Psoas muscle (tissue), 7 donors: ENCODE measurements at regions not wholly inside any gene's neighbourhood (a gene's known extent, or its start where the extent isn't known, plus 50 kb on each side); places are given as distances from the start of the nearest gene placed in this dataset.

Experiments
- ATAC-seq, 4 donors: fragments of 200-7000 bp; cut with Tn5 transposase; one replicate each; pipeline ENCODE4 v1.9.1; 2020; ENCODE audit warnings: moderate library complexity in 3 of 4, mild to moderate bottlenecking in 2 of 4
- DNase-seq, 2 donors: peaks; one replicate each; pipeline ENCODE4 v3.0.0-alpha.2; 2020
- H3K27ac ChIP-seq: fragments of 200-600 bp; one replicate; pipeline ENCODE4 v1.8.0; 2022
- H3K27me3 ChIP-seq, 3 donors: fragments of 200-600 bp in 1 of 3; one replicate each; pipeline versions ENCODE4 v1.6.1 to v1.8.0; 2013 to 2022; ENCODE audit warnings: low read length in 2 of 3, mild to moderate bottlenecking in 2 of 3, moderate library complexity in 1 of 3; ENCODE audit not compliant: insufficient read depth in 3 of 3
- H3K36me3 ChIP-seq, 2 donors: fragments of 200-600 bp in 1 of 2; one replicate each; pipeline versions ENCODE4 v1.6.1 to v1.8.0; 2013 to 2022; ENCODE audit warnings: low read depth in 1 of 2, mild to moderate bottlenecking in 1 of 2, moderate library complexity in 1 of 2; ENCODE audit not compliant: insufficient read depth in 1 of 2
- H3K4me1 ChIP-seq: fragments of 200-600 bp; one replicate; pipeline ENCODE4 v1.8.0; 2022
- H3K4me3 ChIP-seq: fragments of 200-600 bp; one replicate; pipeline ENCODE4 v1.8.0; 2022; ENCODE audit warnings: mild to moderate bottlenecking
- H3K9me3 ChIP-seq: fragments of 200-600 bp; one replicate; pipeline ENCODE4 v1.8.0; 2022
- CTCF ChIP-seq: fragments of 200-600 bp; IDR thresholded peaks from one replicate; pipeline ENCODE4 v1.8.0; 2022; ENCODE audit warnings: antibody characterized with exemption
- WGBS, 3 donors: extraction: QIAGEN DNeasy Blood & Tissue Kit; methylation state at CpG; one replicate each; pipeline versions ENCODE4 v1.1.6 to v1.1.7; 2013; 5-methylcytosine and 5-hydroxymethylcytosine counted together
- intact Hi-C, 2 donors: fragments of 100-400 bp; cut with DNase I; formaldehyde crosslinking; loops; one replicate each; pipeline versions ENCODE4 v1.11.0 to v1.14.2; 2022
- donor health status: healthy with polysubstance abuse.
- donor health status: DM: no; HTN: no; CAD: no; lungs with moderate emphysema.
- donor health status: Bipolar disorder and iron deficiency.
- donor health status: healthy.
- donor health status: DM: yes; HTN: yes; CAD: no.
- donor health status: DM: no; HTN: no; CAD: no.
- donor health status: DM: yes; HTN: yes; CAD: no.

- Histone ChIP-seq H3K4me3 (no peak overlapping the region), H3K27me3 (no peaks in the 10 kb centered on the region), H3K27ac (no peak overlapping the region), H3K4me1 (no peaks in the 10 kb centered on the region), H3K36me3 (no peaks in the 10 kb centered on the region), H3K9me3 (no peaks in the 10 kb centered on the region)
- ATAC-seq (no peak), DNase-seq (no peak)
- TF ChIP-seq CTCF = no peak
- WGBS, 3 donors = 84 to 87% (median 84%) methylated on average over 12 of the region's 12 CpGs
- intact Hi-C loops = no loop called here
Observed at GRCh38 chr13:89910166-89910565, 1437.3 kb upstream of the MIR17HG start.

GRCh38 chr13:89916551-89916950, 1430.9 kb upstream of the MIR17HG start:
- no peak overlapping the region for H3K4me3 ChIP-seq
- no peak overlapping the region for H3K27ac ChIP-seq
- H3K9me3 ChIP-seq = no peaks in the 10 kb centered on the region
- H3K27me3 ChIP-seq = no peaks in the 10 kb centered on the region
- intact Hi-C loops = no loop called here
- no peaks in the 10 kb centered on the region for H3K36me3 ChIP-seq
- no peak for TF ChIP-seq CTCF
- no peaks in the 10 kb centered on the region for H3K4me1 ChIP-seq
- WGBS, 3 donors = 65 to 81% (median 80%) methylated on average over 2 of the region's 2 CpGs
- DNase-seq = no peak
- no peak for ATAC-seq

- intact Hi-C loops = no loop called here
- 64 to 73% (median 68%) methylated on average over 2 of the region's 2 CpGs for WGBS, 3 donors
- no peak overlapping the region for H3K4me3 ChIP-seq
- H3K27ac ChIP-seq = no peak overlapping the region
- ATAC-seq = no peak
- no peaks in the 10 kb centered on the region for H3K36me3 ChIP-seq
- no peak for DNase-seq
- TF ChIP-seq CTCF = no peak
- H3K4me1 ChIP-seq = no peaks in the 10 kb centered on the region
- no peaks in the 10 kb centered on the region for H3K9me3 ChIP-seq
- H3K27me3 ChIP-seq = no peaks in the 10 kb centered on the region
Observed at GRCh38 chr13:89920461-89920860, 1427.0 kb upstream of the MIR17HG start.

GRCh38 chr13:89923052-89923451, 1424.4 kb upstream of the MIR17HG start:
- no peak for TF ChIP-seq CTCF
- H3K9me3 ChIP-seq = no peaks in the 10 kb centered on the region
- H3K4me1 ChIP-seq = no peaks in the 10 kb centered on the region
- ATAC-seq (no peak), DNase-seq (no peak)
- intact Hi-C loops = no loop called here
- no peak overlapping the region for H3K4me3 ChIP-seq
- H3K27me3 ChIP-seq = no peaks in the 10 kb centered on the region
- no peaks in the 10 kb centered on the region for H3K36me3 ChIP-seq
- 62 to 89% (median 78%) methylated on average over 2 of the region's 2 CpGs for WGBS, 3 donors
- no peak overlapping the region for H3K27ac ChIP-seq

GRCh38 chr13:89923736-89924135, 1423.8 kb upstream of the MIR17HG start:
- 88 to 95% (median 94%) methylated on average over 2 of the region's 2 CpGs for WGBS, 3 donors
- Histone ChIP-seq H3K9me3 (no peaks in the 10 kb centered on the region), H3K27ac (no peak overlapping the region), H3K4me1 (no peaks in the 10 kb centered on the region), H3K27me3 (no peaks in the 10 kb centered on the region), H3K4me3 (no peak overlapping the region), H3K36me3 (no peaks in the 10 kb centered on the region)
- no peak for ATAC-seq
- no peak for TF ChIP-seq CTCF
- no peak for DNase-seq
- intact Hi-C loops = no loop called here
